Caco-2 (cell line): ENCODE measurements at regions not wholly inside any gene's neighbourhood (a gene's known extent, or its start where the extent isn't known, plus 50 kb on each side); places are given as distances from the start of the nearest gene placed in this dataset.

Experiments used
- BruUV-seq: library from RNA; stranded (reverse); fragments of 400-500 nt; replicated peaks from 2 replicates; lab custom pipeline; 2021; lab: Mats Ljungman, UMichigan
- CTCF ChIA-PET: fragments of 300-600 bp; sonication (Branson Sonifier 250); formaldehyde crosslinking; loops from one replicate; lab custom pipeline; 2022; ENCODE audit warnings: antibody characterized with exemption; lab: Charles Lee
- POLR2A ChIA-PET: fragments of 300-600 bp; sonication (Branson Sonifier 250); formaldehyde crosslinking; loops from one replicate; lab custom pipeline; 2022; ENCODE audit warnings: antibody characterized with exemption; lab: Charles Lee
- DNase-seq, 2 experiments: peaks; one replicate each; pipeline versions ENCODE4 v3.0.0 to v3.0.0-alpha.2; 2020 to 2022
- H3K27me3 ChIP-seq: replicated peaks from 2 replicates; pipeline ENCODE4 v1.6.0; 2011; ENCODE audit warnings: low read length; ENCODE audit not compliant: control insufficient read depth, insufficient read depth
- H3K36me3 ChIP-seq: 2 replicates; pipeline ENCODE4 v1.5.1; 2011; ENCODE audit warnings: low read length; ENCODE audit not compliant: control insufficient read depth, insufficient read depth
- H3K4me1 ChIP-seq: fragments of 250-450 bp; sonication (Bioruptor Pico); 2 replicates; pipeline ENCODE4 v1.5.1; 2020; ENCODE audit warnings: mild to moderate bottlenecking
- H3K4me3 ChIP-seq: 2 replicates; pipeline ENCODE4 v1.5.1; 2011; ENCODE audit warnings: low read depth, mild to moderate bottlenecking, control low read depth, low read length
- H3K9me3 ChIP-seq: fragments of 250-450 bp; sonication (Bioruptor Pico); 2 replicates; pipeline ENCODE4 v1.5.1; 2020; ENCODE audit warnings: mild to moderate bottlenecking, moderate library complexity
- H3K27ac Mint-ChIP-seq: one replicate; pipeline ENCODE4 v1.8.0; 2022; ENCODE audit warnings: mixed read lengths; ENCODE audit not compliant: unreplicated experiment
- H3K27me3 Mint-ChIP-seq: one replicate; pipeline ENCODE4 v1.8.0; 2022; ENCODE audit warnings: mixed read lengths; ENCODE audit not compliant: insufficient read depth, unreplicated experiment
- H3K36me3 Mint-ChIP-seq: one replicate; pipeline ENCODE4 v1.8.0; 2022; ENCODE audit warnings: mild to moderate bottlenecking, mixed read lengths; ENCODE audit not compliant: insufficient read depth, unreplicated experiment
- H3K4me1 Mint-ChIP-seq: one replicate; pipeline ENCODE4 v1.8.0; 2022; ENCODE audit warnings: low read depth, mixed read lengths; ENCODE audit not compliant: unreplicated experiment
- H3K4me3 Mint-ChIP-seq: one replicate; pipeline ENCODE4 v1.8.0; 2022; ENCODE audit warnings: mild to moderate bottlenecking, moderate library complexity, mixed read lengths; ENCODE audit not compliant: unreplicated experiment
- H3K9me3 Mint-ChIP-seq: one replicate; pipeline ENCODE4 v1.8.0; 2022; ENCODE audit warnings: mixed read lengths; ENCODE audit not compliant: unreplicated experiment
- intact Hi-C: fragments of 100-400 bp; cut with micrococcal nuclease; formaldehyde crosslinking; loops from one replicate; pipeline ENCODE4 v1.10.0; 2022; ENCODE audit not compliant: unreplicated experiment
- TF ChIP-seq, protein P1 (sequence below), 2 experiments: fragments of 200-600 bp in 1 of 2; IDR thresholded peaks; 1 replicate in 1 of 2; 2 replicates in 1 of 2; pipeline versions ENCODE4 v1.5.1 to v1.8.0; 2011 to 2022; ENCODE audit warnings: antibody characterized with exemption in 1 of 2, control low read depth in 1 of 2, inconsistent platforms in 1 of 2, low read depth in 1 of 2, low read length in 1 of 2, mild to moderate bottlenecking in 1 of 2, moderate library complexity in 1 of 2; ENCODE audit not compliant: insufficient read depth in 1 of 2, severe bottlenecking in 1 of 2, unreplicated experiment in 1 of 2

DNA sequence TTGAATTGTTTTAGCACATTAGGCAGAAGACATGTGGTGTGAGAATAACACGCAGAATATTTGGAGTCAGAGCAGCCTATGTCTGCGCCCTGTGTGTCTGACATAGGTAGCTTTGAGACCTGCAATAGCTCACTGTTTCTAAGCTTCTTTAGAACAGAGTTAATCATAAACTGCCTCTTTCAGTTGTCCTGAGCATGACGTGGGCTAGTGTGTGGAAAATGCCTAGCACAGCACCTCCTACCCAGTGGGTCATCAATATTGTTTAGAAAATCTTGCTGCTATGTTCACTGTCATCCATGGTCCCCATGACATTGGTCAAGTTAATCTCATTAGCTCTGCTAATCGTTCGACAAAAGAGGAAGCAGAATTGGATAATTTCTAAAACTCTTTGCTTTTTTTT lies 357.4 kb upstream of the SGCD start:
- Histone ChIP-seq H3K4me3 (no peak overlapping the region), H3K36me3 (no peaks in the 10 kb centered on the region), H3K27me3 (no peaks in the 10 kb centered on the region), H3K4me1 (no peaks in the 10 kb centered on the region), H3K9me3 (0 out of 2 replicates have a peak, but pooled peaks cover 4% of the 10 kb centered on the region)
- Mint-ChIP-seq H3K27me3 (no peaks in the 10 kb centered on the region), H3K4me3 (no peak overlapping the region), H3K9me3 (peaks cover 14% of the 10 kb centered on the region), H3K4me1 (no peaks in the 10 kb centered on the region), H3K27ac (no peak overlapping the region), H3K36me3 (no peaks in the 10 kb centered on the region)
- ChIA-PET POLR2A (no interaction called here), CTCF (no interaction called here)
- intact Hi-C loops = no loop called here
- no peak for DNase-seq
- BruUV-seq = no TSS peak
- TF ChIP-seq, protein P1, sequence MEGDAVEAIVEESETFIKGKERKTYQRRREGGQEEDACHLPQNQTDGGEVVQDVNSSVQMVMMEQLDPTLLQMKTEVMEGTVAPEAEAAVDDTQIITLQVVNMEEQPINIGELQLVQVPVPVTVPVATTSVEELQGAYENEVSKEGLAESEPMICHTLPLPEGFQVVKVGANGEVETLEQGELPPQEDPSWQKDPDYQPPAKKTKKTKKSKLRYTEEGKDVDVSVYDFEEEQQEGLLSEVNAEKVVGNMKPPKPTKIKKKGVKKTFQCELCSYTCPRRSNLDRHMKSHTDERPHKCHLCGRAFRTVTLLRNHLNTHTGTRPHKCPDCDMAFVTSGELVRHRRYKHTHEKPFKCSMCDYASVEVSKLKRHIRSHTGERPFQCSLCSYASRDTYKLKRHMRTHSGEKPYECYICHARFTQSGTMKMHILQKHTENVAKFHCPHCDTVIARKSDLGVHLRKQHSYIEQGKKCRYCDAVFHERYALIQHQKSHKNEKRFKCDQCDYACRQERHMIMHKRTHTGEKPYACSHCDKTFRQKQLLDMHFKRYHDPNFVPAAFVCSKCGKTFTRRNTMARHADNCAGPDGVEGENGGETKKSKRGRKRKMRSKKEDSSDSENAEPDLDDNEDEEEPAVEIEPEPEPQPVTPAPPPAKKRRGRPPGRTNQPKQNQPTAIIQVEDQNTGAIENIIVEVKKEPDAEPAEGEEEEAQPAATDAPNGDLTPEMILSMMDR (IDR thresholded peaks at IDR 0.05; ENCODE audit: insufficient read depth in 1 of 2, low read depth in 1 of 2, low read length in 1 of 2, severe bottlenecking in 1 of 2, unreplicated experiment in 1 of 2) = no peak

DNA sequence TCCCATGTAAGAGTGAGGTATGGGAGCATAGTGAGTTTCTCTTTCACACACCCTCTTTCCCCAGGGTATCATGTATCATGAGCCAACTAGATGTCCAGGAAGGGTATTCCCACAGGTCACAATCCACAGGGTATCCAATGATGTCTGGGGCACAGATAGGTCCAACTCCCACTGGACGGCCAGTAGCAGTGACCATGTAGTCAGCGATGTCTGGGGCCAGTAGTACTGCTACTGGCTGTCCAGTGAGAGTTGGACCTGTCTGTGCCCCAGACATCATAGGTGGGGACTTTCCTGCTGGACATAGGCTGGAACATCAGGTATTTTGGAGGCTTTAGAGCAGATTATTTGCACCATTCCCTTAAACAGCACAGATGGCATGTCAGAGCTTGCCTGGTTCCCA lies 352.6 kb upstream of the SGCD start:
- intact Hi-C loops = no loop called here
- DNase-seq = no peak
- Histone ChIP-seq H3K4me1 (no peaks in the 10 kb centered on the region), H3K9me3 (no peaks in the 10 kb centered on the region), H3K4me3 (no peak overlapping the region), H3K27me3 (no peaks in the 10 kb centered on the region), H3K36me3 (no peaks in the 10 kb centered on the region)
- Mint-ChIP-seq H3K4me3 (no peak overlapping the region), H3K4me1 (no peaks in the 10 kb centered on the region), H3K9me3 (no peaks in the 10 kb centered on the region), H3K36me3 (no peaks in the 10 kb centered on the region), H3K27me3 (no peaks in the 10 kb centered on the region), H3K27ac (no peak overlapping the region)
- TF ChIP-seq, protein P1 (IDR thresholded peaks at IDR 0.05; ENCODE audit: insufficient read depth in 1 of 2, low read depth in 1 of 2, low read length in 1 of 2, severe bottlenecking in 1 of 2, unreplicated experiment in 1 of 2) = no peak
- ChIA-PET POLR2A (no interaction called here), CTCF (no interaction called here)
- no TSS peak for BruUV-seq

DNA sequence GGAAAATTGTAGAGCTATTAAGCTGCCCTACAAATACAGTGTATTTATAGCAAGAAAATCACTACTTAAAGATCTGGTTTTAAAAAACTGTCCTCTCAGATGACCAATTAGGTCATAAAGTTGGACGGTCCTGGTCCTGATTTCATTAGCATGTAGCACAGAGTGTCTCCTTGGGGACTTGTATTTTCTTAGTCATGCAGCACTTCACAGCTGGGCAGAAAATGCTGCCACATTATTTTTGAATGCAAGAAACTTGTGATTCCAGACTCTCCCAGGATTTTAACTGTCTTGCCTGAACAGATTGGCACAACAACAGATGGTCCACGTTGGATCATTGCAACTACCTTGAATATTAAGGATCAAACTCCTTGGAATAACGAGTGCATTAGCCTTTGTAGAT lies 348.1 kb upstream of the SGCD start:
- Mint-ChIP-seq H3K27ac (no peak overlapping the region), H3K9me3 (no peaks in the 10 kb centered on the region), H3K27me3 (no peaks in the 10 kb centered on the region), H3K36me3 (no peaks in the 10 kb centered on the region), H3K4me1 (peaks cover 2% of the 10 kb centered on the region), H3K4me3 (no peak overlapping the region)
- H3K9me3 ChIP-seq = no peaks in the 10 kb centered on the region
- intact Hi-C loops = no loop called here
- no peaks in the 10 kb centered on the region for H3K4me1 ChIP-seq
- ChIA-PET CTCF (no interaction called here), POLR2A (no interaction called here)
- H3K4me3 ChIP-seq = no peak overlapping the region
- DNase-seq = no peak
- no TSS peak for BruUV-seq
- TF ChIP-seq, protein P1 (IDR thresholded peaks at IDR 0.05; ENCODE audit: insufficient read depth in 1 of 2, low read depth in 1 of 2, low read length in 1 of 2, severe bottlenecking in 1 of 2, unreplicated experiment in 1 of 2) = no peak
- H3K36me3 ChIP-seq = no peaks in the 10 kb centered on the region
- no peaks in the 10 kb centered on the region for H3K27me3 ChIP-seq
